ENCODE measurements at regions not wholly inside any gene's neighbourhood (a gene's known extent, or its start where the extent isn't known, plus 50 kb on each side); places are given as distances from the start of the nearest gene placed in this dataset.

DNA sequence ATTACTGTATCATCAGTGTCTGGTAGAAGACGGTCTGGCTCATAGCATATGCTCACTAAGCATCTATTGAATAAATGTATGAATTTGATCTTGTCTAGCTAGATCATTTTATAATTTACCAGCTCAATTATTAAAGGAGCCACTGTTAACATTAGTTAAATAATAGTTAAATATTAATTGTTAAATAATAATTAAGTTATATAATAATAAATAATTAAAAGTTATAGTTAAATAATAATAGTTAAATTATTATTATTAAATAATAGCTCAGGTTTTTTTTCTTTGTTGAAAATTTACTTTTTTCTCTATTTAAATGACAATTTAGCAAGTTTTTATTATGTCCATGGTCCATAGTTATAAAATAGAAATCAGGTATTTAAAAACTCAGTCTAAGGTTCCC, 274.4 kb downstream of the OXSM start:
- TF ChIP-seq, protein P1, sequence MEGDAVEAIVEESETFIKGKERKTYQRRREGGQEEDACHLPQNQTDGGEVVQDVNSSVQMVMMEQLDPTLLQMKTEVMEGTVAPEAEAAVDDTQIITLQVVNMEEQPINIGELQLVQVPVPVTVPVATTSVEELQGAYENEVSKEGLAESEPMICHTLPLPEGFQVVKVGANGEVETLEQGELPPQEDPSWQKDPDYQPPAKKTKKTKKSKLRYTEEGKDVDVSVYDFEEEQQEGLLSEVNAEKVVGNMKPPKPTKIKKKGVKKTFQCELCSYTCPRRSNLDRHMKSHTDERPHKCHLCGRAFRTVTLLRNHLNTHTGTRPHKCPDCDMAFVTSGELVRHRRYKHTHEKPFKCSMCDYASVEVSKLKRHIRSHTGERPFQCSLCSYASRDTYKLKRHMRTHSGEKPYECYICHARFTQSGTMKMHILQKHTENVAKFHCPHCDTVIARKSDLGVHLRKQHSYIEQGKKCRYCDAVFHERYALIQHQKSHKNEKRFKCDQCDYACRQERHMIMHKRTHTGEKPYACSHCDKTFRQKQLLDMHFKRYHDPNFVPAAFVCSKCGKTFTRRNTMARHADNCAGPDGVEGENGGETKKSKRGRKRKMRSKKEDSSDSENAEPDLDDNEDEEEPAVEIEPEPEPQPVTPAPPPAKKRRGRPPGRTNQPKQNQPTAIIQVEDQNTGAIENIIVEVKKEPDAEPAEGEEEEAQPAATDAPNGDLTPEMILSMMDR (IDR thresholded peaks at IDR 0.05; ENCODE audit: insufficient read depth, low read depth, low read length), result no peak
- TF ChIP-seq EZH2 (IDR thresholded peaks at IDR 0.05; ENCODE audit: insufficient read depth, low read length), result no peak

All from astrocyte (in vitro differentiated cells and primary cell).